ENCODE measurements at regions not wholly inside any gene's neighbourhood (a gene's known extent, or its start where the extent isn't known, plus 50 kb on each side); places are given as distances from the start of the nearest gene placed in this dataset.

DNA sequence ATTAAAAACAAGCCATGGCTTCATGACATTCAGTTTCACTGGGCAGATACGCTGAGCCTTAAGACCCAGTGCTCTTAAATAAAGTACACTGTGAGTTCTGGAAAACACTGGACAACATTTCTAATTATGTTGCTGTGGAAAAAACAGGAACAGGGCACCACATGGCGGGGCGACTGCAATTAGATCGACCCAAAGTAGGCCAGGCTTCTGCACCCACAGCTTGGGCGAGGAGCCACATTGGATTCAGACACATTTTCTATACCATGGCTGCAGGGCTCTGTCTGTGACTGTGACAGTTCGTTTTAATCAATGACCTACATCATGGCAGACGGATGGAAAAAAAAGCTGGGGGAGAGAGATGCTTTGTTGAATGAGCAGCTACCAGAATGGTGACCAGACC lies 227.2 kb upstream of the HS6ST1 start:
- Histone ChIP-seq H3K4me3 (ENCODE audit: low read length) (no peak overlapping the region), H2AFZ (ENCODE audit: low read length) (no peak overlapping the region), H3K9me3 (ENCODE audit: low read length) (no peaks in the 10 kb centered on the region), H3K36me3 (ENCODE audit: low read depth, low read length) (no peaks in the 10 kb centered on the region), H3K27ac (ENCODE audit: low read length) (no peak overlapping the region), H3K9me2 (replicated peaks; ENCODE audit: low read length) (no peaks in the 10 kb centered on the region), H3K79me2 (ENCODE audit: low read length) (no peaks in the 10 kb centered on the region), H3F3A (ENCODE audit: low read length, unreplicated experiment) (no peaks in the 10 kb centered on the region), H4K20me1 (ENCODE audit: low read length) (no peaks in the 10 kb centered on the region), H3K9ac (ENCODE audit: low read length) (no peak overlapping the region), H3K4me1 (ENCODE audit: insufficient read depth, low read length) (no peaks in the 10 kb centered on the region), H3K27me3 (ENCODE audit: low read length) (peaks cover 46% of the 10 kb centered on the region), H3K4me2 (ENCODE audit: low read length) (no peak overlapping the region)
- no peak for DNase-seq
- no TSS peak for BruUV-seq (replicated peaks)
- no peak for ATAC-seq
- ChIA-PET POLR2A (ENCODE audit: unreplicated experiment) (no interaction called here), CTCF (no interaction called here)
- intact Hi-C loops (cut with micrococcal nuclease), result no loop called here
- TF ChIP-seq CTCF (conservative IDR thresholded peaks at IDR 0.05; ENCODE audit: low read depth, low read length) (no peak), EZH2 (IDR thresholded peaks at IDR 0.05; ENCODE audit: low read length, unreplicated experiment) (no peak), EZH2phosphoT487 (IDR thresholded peaks at IDR 0.05; ENCODE audit: borderline replicate concordance, low read length) (no peak)

GRCh38 chr2:128547667-128548066 lies 229.0 kb upstream of the HS6ST1 start:
- ChIA-PET CTCF (no interaction called here), POLR2A (ENCODE audit: unreplicated experiment) (interaction anchor here (0.7 kb wide), 1 partner anchor 277 kb away, joined by 10 read pairs; no protein-coding TSS in a partner anchor)
- Histone ChIP-seq H3K9ac (ENCODE audit: low read length) (no peak overlapping the region), H3K9me2 (replicated peaks; ENCODE audit: low read length) (no peaks in the 10 kb centered on the region), H3F3A (ENCODE audit: low read length, unreplicated experiment) (no peaks in the 10 kb centered on the region), H3K4me1 (ENCODE audit: insufficient read depth, low read length) (no peaks in the 10 kb centered on the region), H3K36me3 (ENCODE audit: low read depth, low read length) (no peaks in the 10 kb centered on the region), H3K79me2 (ENCODE audit: low read length) (no peaks in the 10 kb centered on the region), H2AFZ (ENCODE audit: low read length) (no peak overlapping the region), H3K27ac (ENCODE audit: low read length) (no peak overlapping the region), H3K9me3 (ENCODE audit: low read length) (no peaks in the 10 kb centered on the region), H3K4me2 (ENCODE audit: low read length) (no peak overlapping the region), H3K27me3 (ENCODE audit: low read length) (peaks cover 51% of the 10 kb centered on the region), H4K20me1 (ENCODE audit: low read length) (no peaks in the 10 kb centered on the region), H3K4me3 (ENCODE audit: low read length) (no peak overlapping the region)
- DNase-seq (no peak), ATAC-seq (no peak)
- TF ChIP-seq EZH2 (IDR thresholded peaks at IDR 0.05; ENCODE audit: low read length, unreplicated experiment), result no peak
- no peak for TF ChIP-seq EZH2phosphoT487 (IDR thresholded peaks at IDR 0.05; ENCODE audit: borderline replicate concordance, low read length)
- TF ChIP-seq CTCF (conservative IDR thresholded peaks at IDR 0.05; ENCODE audit: low read depth, low read length), result no peak
- intact Hi-C loops (cut with micrococcal nuclease), result no loop called here
- BruUV-seq (replicated peaks), result no TSS peak

DNA sequence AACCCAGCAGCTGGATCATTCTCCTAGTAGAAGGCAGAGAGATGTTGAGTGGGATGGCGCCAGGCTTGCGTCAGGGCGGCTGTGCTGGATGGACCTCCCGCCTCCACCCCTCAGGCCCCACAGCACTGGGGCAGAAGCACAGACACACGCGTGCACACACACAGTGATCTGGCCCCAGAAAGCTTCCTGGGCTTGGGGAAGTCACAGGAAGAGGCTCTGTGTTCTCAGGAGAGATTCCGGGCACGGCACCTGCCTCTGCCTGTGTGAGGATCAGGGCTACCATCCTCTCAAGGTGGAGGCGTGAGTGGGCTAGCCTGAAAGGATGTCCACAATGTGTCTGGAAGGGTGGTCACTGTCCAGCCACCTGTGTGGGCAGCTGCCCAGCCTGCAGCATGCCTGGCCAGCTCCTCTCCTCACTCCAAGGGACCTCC lies 229.8 kb upstream of the HS6ST1 start:
- Histone ChIP-seq H3K9me3 (ENCODE audit: low read length) (no peaks in the 10 kb centered on the region), H3K79me2 (ENCODE audit: low read length) (no peaks in the 10 kb centered on the region), H2AFZ (ENCODE audit: low read length) (no peak overlapping the region), H3F3A (ENCODE audit: low read length, unreplicated experiment) (no peaks in the 10 kb centered on the region), H3K9me2 (replicated peaks; ENCODE audit: low read length) (no peaks in the 10 kb centered on the region), H3K4me3 (ENCODE audit: low read length) (no peak overlapping the region), H4K20me1 (ENCODE audit: low read length) (no peaks in the 10 kb centered on the region), H3K4me1 (ENCODE audit: insufficient read depth, low read length) (no peaks in the 10 kb centered on the region), H3K27ac (ENCODE audit: low read length) (no peak overlapping the region), H3K27me3 (ENCODE audit: low read length) (peaks cover 43% of the 10 kb centered on the region), H3K4me2 (ENCODE audit: low read length) (no peak overlapping the region), H3K36me3 (ENCODE audit: low read depth, low read length) (no peaks in the 10 kb centered on the region), H3K9ac (ENCODE audit: low read length) (no peak overlapping the region)
- intact Hi-C loops (cut with micrococcal nuclease), result no loop called here
- no peak for TF ChIP-seq EZH2phosphoT487 (IDR thresholded peaks at IDR 0.05; ENCODE audit: borderline replicate concordance, low read length)
- no peak for TF ChIP-seq CTCF (conservative IDR thresholded peaks at IDR 0.05; ENCODE audit: low read depth, low read length)
- no peak for TF ChIP-seq EZH2 (IDR thresholded peaks at IDR 0.05; ENCODE audit: low read length, unreplicated experiment)
- DNase-seq (no peak), ATAC-seq (no peak)
- CTCF ChIA-PET, result no interaction called here
- no TSS peak for BruUV-seq (replicated peaks)
- POLR2A ChIA-PET (ENCODE audit: unreplicated experiment), result no interaction called here
